ENCODE measurements at regions not wholly inside any gene's neighbourhood (a gene's known extent, or its start where the extent isn't known, plus 50 kb on each side); places are given as distances from the start of the nearest gene placed in this dataset.

GRCh38 chr2:67096886-67097285 lies 300.2 kb upstream of the ETAA1 start:
- TF ChIP-seq CTCF (IDR thresholded peaks at IDR 0.05; ENCODE audit: insufficient read depth, low read length) (no peak), POLR2AphosphoS5 (IDR thresholded peaks at IDR 0.05; ENCODE audit: low read depth) (no peak), REST (IDR thresholded peaks at IDR 0.05; ENCODE audit: insufficient replicate concordance, low read depth) (no peak)
